Gastrocnemius medialis (tissue), 4 donors: ENCODE measurements at regions not wholly inside any gene's neighbourhood (a gene's known extent, or its start where the extent isn't known, plus 50 kb on each side); places are given as distances from the start of the nearest gene placed in this dataset.

Experiments used
- ATAC-seq, 2 donors: fragments of 150-250 bp; one replicate each; pipeline ENCODE4 v1.9.1; 2016
- DNase-seq, 2 donors: peaks; one replicate each; pipeline ENCODE4 v3.0.0-alpha.2; 2019
- H3K27ac ChIP-seq, 4 donors: fragments of 200-600 bp; sonication (generic); 1 replicate in 1 of 4; 2 replicates in 3 of 4; pipeline ENCODE4 v1.5.1; 2016 to 2018; ENCODE audit warnings: mild to moderate bottlenecking in 2 of 4, moderate library complexity in 1 of 4
- H3K27me3 ChIP-seq, 3 donors: fragments of 200-600 bp; sonication (generic) in 2 of 3; 1 replicate in 1 of 3; 2 replicates in 2 of 3; pipeline versions ENCODE4 v1.5.1 to v1.6.0; 2016 to 2019; ENCODE audit warnings: mild to moderate bottlenecking in 1 of 3, moderate library complexity in 1 of 3
- H3K36me3 ChIP-seq, 2 donors: fragments of 200-600 bp; sonication (generic) in 1 of 2; one replicate each; pipeline ENCODE4 v1.5.1; 2017 to 2018
- H3K4me1 ChIP-seq, 2 donors: fragments of 200-600 bp; sonication (generic) in 1 of 2; one replicate each; pipeline ENCODE4 v1.5.1; 2016 to 2017; ENCODE audit warnings: mild to moderate bottlenecking in 2 of 2
- H3K4me3 ChIP-seq, 4 donors: fragments of 200-600 bp; sonication (generic) in 3 of 4; 1 replicate in 1 of 4; 2 replicates in 3 of 4; pipeline ENCODE4 v1.5.1; 2016 to 2019; ENCODE audit warnings: mild to moderate bottlenecking in 2 of 4
- H3K9me3 ChIP-seq, 3 donors: fragments of 200-600 bp; sonication (generic) in 2 of 3; 1 replicate in 1 of 3; 2 replicates in 2 of 3; pipeline ENCODE4 v1.5.1; 2016 to 2019
- POLR2A ChIP-seq, 2 donors: fragments of 450-650 bp; IDR thresholded peaks; one replicate each; pipeline ENCODE4 v1.6.1; 2017; ENCODE audit warnings: antibody characterized with exemption in 2 of 2, mild to moderate bottlenecking in 2 of 2, moderate library complexity in 2 of 2
- in situ Hi-C, 4 donors: fragments of 200-750 bp; cut with MboI; loops; one replicate each; pipeline versions ENCODE4 v1.15.0 to v1.8.0; 2017; ENCODE audit warnings: low sequenced_read_pairs in 4 of 4
- intact Hi-C: fragments of 100-400 bp; cut with DNase I; formaldehyde crosslinking; loops from one replicate; pipeline ENCODE4 v1.15.1; 2023; ENCODE audit warnings: low total_unique reads
- TF ChIP-seq, protein P1 (sequence below), 5 experiments: fragments of 450-650 bp in 3 of 5; fragments of 200-600 bp in 2 of 5; sonication (generic) in 2 of 5; IDR thresholded peaks in 4 of 5; conservative IDR thresholded peaks in 1 of 5; 1 replicate in 4 of 5; 2 replicates in 1 of 5; pipeline ENCODE4 v1.5.1; 2016 to 2019; ENCODE audit warnings: antibody characterized with exemption in 5 of 5, mild to moderate bottlenecking in 3 of 5, moderate library complexity in 3 of 5

DNA sequence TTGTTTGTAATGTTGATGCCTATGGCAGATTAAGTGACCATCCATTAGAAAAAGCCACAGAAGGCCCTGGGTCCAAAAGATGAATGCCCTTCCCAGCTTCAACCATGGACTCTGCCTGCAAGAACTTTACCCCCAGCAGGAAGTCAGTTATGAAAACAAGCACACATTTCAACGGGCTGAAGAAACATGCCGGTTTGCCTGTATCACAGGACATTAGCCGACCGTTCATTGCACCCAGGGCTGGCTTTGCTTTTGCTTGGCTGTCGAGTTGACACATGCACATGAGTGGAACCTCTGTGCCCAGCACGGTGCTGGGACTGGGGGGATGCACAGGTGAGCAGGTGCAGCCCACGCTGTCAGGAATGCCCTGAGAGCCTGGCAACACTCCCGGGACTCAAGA, 1087.0 kb downstream of the BCL11B start:
- Histone ChIP-seq H3K9me3 (no peaks in the 10 kb centered on the region), H3K27me3 (peaks cover 0 to 3% (median 0%) of the 10 kb centered on the region in 3 donors), H3K27ac (no peak overlapping the region), H3K4me3 (no peak overlapping the region), H3K4me1 (no peaks in the 10 kb centered on the region), H3K36me3 (no peaks in the 10 kb centered on the region)
- in situ Hi-C loops (no loop called here), intact Hi-C loops (no loop called here)
- no peak for ATAC-seq
- TF ChIP-seq, protein P1, sequence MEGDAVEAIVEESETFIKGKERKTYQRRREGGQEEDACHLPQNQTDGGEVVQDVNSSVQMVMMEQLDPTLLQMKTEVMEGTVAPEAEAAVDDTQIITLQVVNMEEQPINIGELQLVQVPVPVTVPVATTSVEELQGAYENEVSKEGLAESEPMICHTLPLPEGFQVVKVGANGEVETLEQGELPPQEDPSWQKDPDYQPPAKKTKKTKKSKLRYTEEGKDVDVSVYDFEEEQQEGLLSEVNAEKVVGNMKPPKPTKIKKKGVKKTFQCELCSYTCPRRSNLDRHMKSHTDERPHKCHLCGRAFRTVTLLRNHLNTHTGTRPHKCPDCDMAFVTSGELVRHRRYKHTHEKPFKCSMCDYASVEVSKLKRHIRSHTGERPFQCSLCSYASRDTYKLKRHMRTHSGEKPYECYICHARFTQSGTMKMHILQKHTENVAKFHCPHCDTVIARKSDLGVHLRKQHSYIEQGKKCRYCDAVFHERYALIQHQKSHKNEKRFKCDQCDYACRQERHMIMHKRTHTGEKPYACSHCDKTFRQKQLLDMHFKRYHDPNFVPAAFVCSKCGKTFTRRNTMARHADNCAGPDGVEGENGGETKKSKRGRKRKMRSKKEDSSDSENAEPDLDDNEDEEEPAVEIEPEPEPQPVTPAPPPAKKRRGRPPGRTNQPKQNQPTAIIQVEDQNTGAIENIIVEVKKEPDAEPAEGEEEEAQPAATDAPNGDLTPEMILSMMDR (IDR thresholded peaks at IDR 0.05 in 4 of 5, conservative IDR thresholded peaks at IDR 0.05 in 1 of 5): no peak
- no peak for TF ChIP-seq POLR2A (IDR thresholded peaks at IDR 0.05)
- no peak for DNase-seq

DNA sequence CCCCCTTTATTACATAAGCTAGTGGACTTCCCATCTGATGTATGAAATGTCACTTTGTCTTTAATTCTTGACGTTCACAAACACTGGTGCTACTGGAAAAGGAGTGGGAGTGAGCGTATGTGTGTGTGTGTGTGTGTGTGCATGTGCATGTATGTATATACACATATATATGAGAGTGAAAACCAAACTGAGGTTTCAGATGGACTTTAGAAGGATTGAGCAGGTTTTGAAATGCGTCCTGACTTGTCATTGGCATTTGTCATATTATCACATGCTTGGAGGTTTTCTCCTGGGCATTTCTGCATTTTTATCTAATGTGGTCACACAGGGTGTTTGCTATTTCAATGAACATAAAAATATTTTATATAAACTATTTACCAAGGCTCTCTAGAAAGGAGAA, 1085.9 kb downstream of the BCL11B start:
- H3K36me3 ChIP-seq: no peaks in the 10 kb centered on the region
- no peak overlapping the region for H3K27ac ChIP-seq
- intact Hi-C loops (no loop called here), in situ Hi-C loops (no loop called here)
- H3K4me1 ChIP-seq: no peaks in the 10 kb centered on the region
- H3K27me3 ChIP-seq: peaks cover 0 to 3% (median 0%) of the 10 kb centered on the region in 3 donors
- DNase-seq (no peak), ATAC-seq (no peak)
- H3K9me3 ChIP-seq: no peaks in the 10 kb centered on the region
- H3K4me3 ChIP-seq: no peak overlapping the region
- TF ChIP-seq POLR2A (IDR thresholded peaks at IDR 0.05): no peak
- TF ChIP-seq, protein P1 (IDR thresholded peaks at IDR 0.05 in 4 of 5, conservative IDR thresholded peaks at IDR 0.05 in 1 of 5): no peak

DNA sequence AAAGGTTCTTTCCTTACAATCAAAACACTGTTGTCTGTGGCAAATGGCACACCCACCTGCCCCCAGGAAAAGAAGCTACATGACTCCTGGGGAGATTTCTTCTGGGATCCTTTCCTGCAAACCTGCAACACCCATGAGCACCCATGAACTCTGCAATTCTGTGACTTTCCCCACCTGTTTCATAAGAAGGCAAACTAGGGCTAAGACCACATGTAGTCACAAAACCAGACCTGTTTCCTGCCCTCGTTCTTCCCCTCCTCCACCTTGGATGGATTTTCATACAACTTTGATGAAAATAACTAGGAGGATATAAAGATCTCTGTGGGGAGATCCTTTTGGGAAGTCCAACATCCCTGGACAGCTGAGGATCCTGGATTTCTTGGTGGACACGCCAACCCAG, 1084.7 kb downstream of the BCL11B start:
- ATAC-seq (no peak), DNase-seq (no peak)
- intact Hi-C loops: no loop called here
- H3K27me3 ChIP-seq: peaks cover 0 to 3% (median 0%) of the 10 kb centered on the region in 3 donors
- H3K9me3 ChIP-seq: no peaks in the 10 kb centered on the region
- in situ Hi-C loops: no loop called here
- no peak for TF ChIP-seq POLR2A (IDR thresholded peaks at IDR 0.05)
- TF ChIP-seq, protein P1 (IDR thresholded peaks at IDR 0.05 in 4 of 5, conservative IDR thresholded peaks at IDR 0.05 in 1 of 5): no peak
- H3K36me3 ChIP-seq: no peaks in the 10 kb centered on the region
- H3K4me1 ChIP-seq: no peaks in the 10 kb centered on the region
- no peak overlapping the region for H3K27ac ChIP-seq
- no peak overlapping the region for H3K4me3 ChIP-seq

DNA sequence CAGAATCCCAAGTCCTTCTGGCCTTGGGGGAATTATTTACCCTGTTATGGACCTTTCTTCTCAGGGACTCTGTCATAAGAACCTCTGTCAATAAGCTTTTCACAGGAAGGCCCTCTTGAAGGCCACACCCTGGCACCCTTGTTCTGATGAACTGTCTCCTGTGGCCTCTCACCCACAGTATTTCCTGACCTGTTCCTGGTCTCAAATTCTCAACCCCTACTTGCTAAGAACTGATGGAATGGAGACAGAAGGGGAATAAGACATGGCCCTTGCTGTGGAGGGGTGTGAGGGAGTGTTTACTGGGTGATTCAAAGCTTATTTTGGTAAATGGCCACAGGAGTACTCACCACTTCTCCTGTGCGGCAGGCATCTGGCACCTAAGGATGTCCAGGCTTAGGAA, 1082.9 kb downstream of the BCL11B start:
- Histone ChIP-seq H3K27ac (no peak overlapping the region), H3K4me3 (no peak overlapping the region), H3K27me3 (peaks cover 0 to 3% (median 0%) of the 10 kb centered on the region in 3 donors), H3K36me3 (no peaks in the 10 kb centered on the region), H3K4me1 (no peaks in the 10 kb centered on the region), H3K9me3 (no peaks in the 10 kb centered on the region)
- TF ChIP-seq, protein P1 (IDR thresholded peaks at IDR 0.05 in 4 of 5, conservative IDR thresholded peaks at IDR 0.05 in 1 of 5): no peak
- TF ChIP-seq POLR2A (IDR thresholded peaks at IDR 0.05): no peak
- in situ Hi-C loops (no loop called here), intact Hi-C loops (no loop called here)
- DNase-seq (no peak), ATAC-seq (no peak)

DNA sequence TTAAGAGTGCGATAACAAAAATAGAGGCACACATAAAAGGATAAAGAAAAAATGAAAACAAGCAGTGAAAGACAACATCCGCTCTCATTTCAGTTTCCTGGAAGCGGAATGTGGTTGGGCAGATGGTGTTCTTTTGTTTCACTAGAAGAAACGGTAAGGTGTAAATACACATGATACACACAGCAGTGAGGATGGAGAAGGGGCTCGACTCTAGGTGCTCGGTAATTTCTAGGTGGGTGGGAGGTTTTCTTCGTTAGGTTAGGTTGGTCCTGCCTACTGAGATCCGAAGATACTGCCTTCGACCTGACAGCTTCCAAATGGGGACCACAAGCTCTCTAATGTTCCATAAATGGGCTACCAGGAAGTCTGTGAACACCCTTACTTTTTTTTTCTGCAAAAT, 1082.5 kb downstream of the BCL11B start:
- no peak for TF ChIP-seq POLR2A (IDR thresholded peaks at IDR 0.05)
- TF ChIP-seq, protein P1 (IDR thresholded peaks at IDR 0.05 in 4 of 5, conservative IDR thresholded peaks at IDR 0.05 in 1 of 5): no peak
- Histone ChIP-seq H3K27ac (no peak overlapping the region), H3K36me3 (no peaks in the 10 kb centered on the region), H3K4me1 (no peaks in the 10 kb centered on the region), H3K27me3 (peaks cover 0 to 3% (median 0%) of the 10 kb centered on the region in 3 donors), H3K9me3 (no peaks in the 10 kb centered on the region), H3K4me3 (no peak overlapping the region)
- no peak for DNase-seq
- intact Hi-C loops: no loop called here
- in situ Hi-C loops: no loop called here
- no peak for ATAC-seq
